Thoracic aorta (tissue), 2 donors: ENCODE measurements at regions not wholly inside any gene's neighbourhood (a gene's known extent, or its start where the extent isn't known, plus 50 kb on each side); places are given as distances from the start of the nearest gene placed in this dataset.

ENCODE experiments used
- ATAC-seq: fragments of 150-250 bp; one replicate; pipeline ENCODE4 v1.8.0; 2017; ENCODE audit warnings: low read depth; ENCODE audit not compliant: insufficient number of reproducible peaks, low FRiP score
- DNase-seq: peaks from one replicate; pipeline ENCODE4 v3.0.0-alpha.2; 2020; ENCODE audit warnings: low spot score
- H3K27ac ChIP-seq, 2 donors: fragments of 200-600 bp; sonication (generic); 1 replicate in 1 of 2; 2 replicates in 1 of 2; pipeline ENCODE4 v1.5.1; 2016; ENCODE audit warnings: mild to moderate bottlenecking in 2 of 2, moderate library complexity in 2 of 2
- H3K27me3 ChIP-seq: fragments of 200-600 bp; sonication (generic); replicated peaks from 2 replicates; pipeline ENCODE4 v1.6.0; 2016; ENCODE audit warnings: mild to moderate bottlenecking; ENCODE audit not compliant: insufficient read depth
- H3K36me3 ChIP-seq: fragments of 200-600 bp; sonication (generic); one replicate; pipeline ENCODE4 v1.5.1; 2016
- H3K4me1 ChIP-seq, 2 donors: fragments of 200-600 bp; sonication (generic); 1 replicate in 1 of 2; 2 replicates in 1 of 2; pipeline versions ENCODE4 v1.5.1 to v1.6.0; 2016; ENCODE audit warnings: low read depth in 2 of 2, mild to moderate bottlenecking in 1 of 2; ENCODE audit not compliant: control insufficient read depth in 1 of 2
- H3K4me3 ChIP-seq: fragments of 200-600 bp; sonication (generic); 2 replicates; pipeline ENCODE4 v1.5.1; 2016; ENCODE audit warnings: mild to moderate bottlenecking
- H3K9me3 ChIP-seq: fragments of 200-600 bp; sonication (generic); 2 replicates; pipeline ENCODE4 v1.5.1; 2016
- CTCF ChIP-seq: fragments of 200-600 bp; sonication (generic); IDR thresholded peaks from one replicate; pipeline ENCODE4 v1.5.1; 2019; ENCODE audit warnings: antibody characterized with exemption

- Histone ChIP-seq H3K36me3 (no peaks in the 10 kb centered on the region), H3K27ac (no peak overlapping the region), H3K27me3 (no peaks in the 10 kb centered on the region), H3K4me3 (no peak overlapping the region), H3K4me1 (no peaks in the 10 kb centered on the region), H3K9me3 (no peaks in the 10 kb centered on the region)
- ATAC-seq (no peak), DNase-seq (no peak)
- no peak for TF ChIP-seq CTCF
Observed at GRCh38 chr5:89449392-89450148, 566.6 kb upstream of the MEF2C start.

DNA sequence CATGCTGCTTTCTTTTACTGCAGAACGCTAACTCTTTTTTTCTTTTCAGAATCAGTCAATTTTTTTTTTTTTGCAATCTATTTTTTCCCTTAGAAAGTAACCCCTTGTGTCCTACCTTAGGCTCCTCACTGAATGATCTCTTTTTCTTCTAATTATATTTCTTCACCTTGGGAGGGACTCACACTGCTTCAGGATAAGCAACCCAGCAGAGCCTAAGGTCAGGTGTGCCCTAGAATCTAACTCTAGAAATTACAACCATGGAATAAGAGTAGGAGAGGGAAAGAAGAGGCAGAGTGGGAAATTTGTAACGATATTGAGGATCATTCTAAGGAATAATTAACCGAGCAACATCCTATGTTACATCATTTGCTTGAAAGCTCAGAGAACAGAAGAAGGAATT, 564.0 kb upstream of the MEF2C start:
- no peak for TF ChIP-seq CTCF
- H3K9me3 ChIP-seq = no peaks in the 10 kb centered on the region
- ATAC-seq (no peak), DNase-seq (no peak)
- no peaks in the 10 kb centered on the region for H3K4me1 ChIP-seq
- no peaks in the 10 kb centered on the region for H3K27me3 ChIP-seq
- H3K27ac ChIP-seq = no peak overlapping the region
- H3K36me3 ChIP-seq = no peaks in the 10 kb centered on the region
- H3K4me3 ChIP-seq = no peak overlapping the region

- no peak for TF ChIP-seq CTCF
- no peak overlapping the region for H3K4me3 ChIP-seq
- H3K27me3 ChIP-seq = no peaks in the 10 kb centered on the region
- DNase-seq (no peak), ATAC-seq (no peak)
- no peaks in the 10 kb centered on the region for H3K36me3 ChIP-seq
- no peak overlapping the region for H3K27ac ChIP-seq
- no peaks in the 10 kb centered on the region for H3K9me3 ChIP-seq
- H3K4me1 ChIP-seq = no peaks in the 10 kb centered on the region
Observed at GRCh38 chr5:89445106-89445745, 562.2 kb upstream of the MEF2C start.

- Histone ChIP-seq H3K4me3 (no peak overlapping the region), H3K36me3 (no peaks in the 10 kb centered on the region), H3K4me1 (no peaks in the 10 kb centered on the region), H3K27me3 (no peaks in the 10 kb centered on the region), H3K9me3 (no peaks in the 10 kb centered on the region), H3K27ac (no peak overlapping the region)
- TF ChIP-seq CTCF = no peak
- DNase-seq (no peak), ATAC-seq (no peak)
Observed at GRCh38 chr5:89444088-89444487, 561.1 kb upstream of the MEF2C start.

DNA sequence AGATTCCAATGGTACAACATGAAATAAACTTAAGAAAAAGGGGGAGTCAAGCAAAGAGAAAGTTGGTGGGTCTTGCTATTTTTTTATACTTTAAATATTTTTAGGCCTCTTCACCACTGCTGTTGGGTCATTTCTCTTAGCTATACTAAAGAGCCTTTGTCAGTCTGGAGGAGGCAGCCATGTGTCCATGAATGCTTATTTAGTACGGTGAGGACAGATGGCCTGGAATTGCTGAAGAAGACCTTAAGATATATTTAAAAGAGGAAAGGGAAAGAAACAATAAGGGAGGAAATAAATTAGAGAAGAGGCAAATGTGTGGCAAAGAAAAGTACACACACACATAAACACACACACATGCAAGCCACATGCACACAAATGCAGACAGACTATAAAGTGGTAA, 560.5 kb upstream of the MEF2C start:
- TF ChIP-seq CTCF = no peak
- Histone ChIP-seq H3K9me3 (no peaks in the 10 kb centered on the region), H3K27me3 (no peaks in the 10 kb centered on the region), H3K27ac (no peak overlapping the region), H3K4me3 (no peak overlapping the region), H3K36me3 (no peaks in the 10 kb centered on the region), H3K4me1 (peaks cover 0 to under 1% of the 10 kb centered on the region in 2 donors)
- DNase-seq (no peak), ATAC-seq (no peak)
